Parathyroid adenoma (tissue), 2 donors: ENCODE measurements at regions not wholly inside any gene's neighbourhood (a gene's known extent, or its start where the extent isn't known, plus 50 kb on each side); places are given as distances from the start of the nearest gene placed in this dataset.
A peak's percentile ranks its signal among the peaks of the same experiment; 100 is the strongest.

Source experiments
- H2AFZ ChIP-seq: fragments of 300-600 bp; sonication (generic); one replicate; pipeline ENCODE4 v1.7.0; 2017; ENCODE audit warnings: antibody characterized with exemption, mild to moderate bottlenecking
- H3K27ac ChIP-seq: fragments of 300-600 bp; sonication (generic); one replicate; pipeline ENCODE4 v1.7.0; 2017
- H3K27me3 ChIP-seq: fragments of 300-600 bp; sonication (generic); one replicate; pipeline ENCODE4 v1.7.0; 2017; ENCODE audit warnings: low read length; ENCODE audit not compliant: control insufficient read depth, insufficient read depth
- H3K36me3 ChIP-seq: fragments of 300-600 bp; sonication (generic); one replicate; pipeline ENCODE4 v1.7.0; 2017; ENCODE audit warnings: low read length; ENCODE audit not compliant: control insufficient read depth, insufficient read depth
- H3K4me1 ChIP-seq: fragments of 300-600 bp; sonication (generic); one replicate; pipeline ENCODE4 v1.7.0; 2017; ENCODE audit warnings: control low read depth
- H3K4me2 ChIP-seq: fragments of 300-600 bp; sonication (generic); one replicate; pipeline ENCODE4 v1.7.0; 2017; ENCODE audit warnings: low read length
- H3K4me3 ChIP-seq: fragments of 300-600 bp; sonication (generic); one replicate; pipeline ENCODE4 v1.7.0; 2017; ENCODE audit warnings: low read depth, low read length
- H3K79me2 ChIP-seq: fragments of 300-600 bp; sonication (generic); one replicate; pipeline ENCODE4 v1.7.0; 2017; ENCODE audit warnings: control low read depth
- H3K9ac ChIP-seq: fragments of 300-600 bp; sonication (generic); one replicate; pipeline ENCODE4 v1.7.0; 2017; ENCODE audit warnings: mild to moderate bottlenecking
- H3K9me3 ChIP-seq: fragments of 300-600 bp; sonication (generic); one replicate; pipeline ENCODE4 v1.7.0; 2017; ENCODE audit warnings: low read length; ENCODE audit not compliant: control insufficient read depth
- CTCF ChIP-seq: fragments of 300-600 bp; sonication (generic); IDR thresholded peaks from one replicate; pipeline ENCODE4 v1.7.0; 2017; ENCODE audit warnings: antibody characterized with exemption, mild to moderate bottlenecking
- donor health status: primary hyperparathyroidism.

GRCh38 chr10:78313048-78313381 is 279.4 kb downstream of the RPS24 start:
- TF ChIP-seq CTCF, result no peak
- Histone ChIP-seq H3K9ac (no peak overlapping the region), H3K4me3 (no peak overlapping the region), H3K9me3 (no peaks in the 10 kb centered on the region), H2AFZ (no peak overlapping the region), H3K79me2 (no peaks in the 10 kb centered on the region), H3K27me3 (no peaks in the 10 kb centered on the region), H3K4me1 (peaks cover 8% of the 10 kb centered on the region), H3K36me3 (no peaks in the 10 kb centered on the region), H3K27ac (peak overlapping the region; percentile 33), H3K4me2 (no peak overlapping the region)

GRCh38 chr10:78313636-78314035 is 280.0 kb downstream of the RPS24 start:
- no peak overlapping the region for H3K4me3 ChIP-seq
- H3K9me3 ChIP-seq, result no peaks in the 10 kb centered on the region
- no peak overlapping the region for H3K4me2 ChIP-seq
- H3K9ac ChIP-seq, result no peak overlapping the region
- no peak for TF ChIP-seq CTCF
- H3K27ac ChIP-seq, result peak overlapping the region; percentile 33
- no peaks in the 10 kb centered on the region for H3K36me3 ChIP-seq
- peaks cover 8% of the 10 kb centered on the region for H3K4me1 ChIP-seq
- no peaks in the 10 kb centered on the region for H3K79me2 ChIP-seq
- H3K27me3 ChIP-seq, result no peaks in the 10 kb centered on the region
- H2AFZ ChIP-seq, result no peak overlapping the region

GRCh38 chr10:78314651-78315050 is 281.0 kb downstream of the RPS24 start:
- Histone ChIP-seq H3K4me1 (peaks cover 8% of the 10 kb centered on the region), H3K4me2 (no peak overlapping the region), H3K9ac (no peak overlapping the region), H3K36me3 (no peaks in the 10 kb centered on the region), H3K79me2 (no peaks in the 10 kb centered on the region), H2AFZ (no peak overlapping the region), H3K27me3 (no peaks in the 10 kb centered on the region), H3K9me3 (no peaks in the 10 kb centered on the region), H3K4me3 (no peak overlapping the region), H3K27ac (no peak overlapping the region)
- TF ChIP-seq CTCF, result no peak

- Histone ChIP-seq H3K79me2 (no peaks in the 10 kb centered on the region), H3K27ac (no peak overlapping the region), H3K9me3 (no peaks in the 10 kb centered on the region), H3K27me3 (no peaks in the 10 kb centered on the region), H3K36me3 (no peaks in the 10 kb centered on the region), H2AFZ (peak overlapping the region; percentile 38), H3K4me2 (no peak overlapping the region), H3K4me3 (no peak overlapping the region), H3K4me1 (peaks cover 8% of the 10 kb centered on the region), H3K9ac (no peak overlapping the region)
- no peak for TF ChIP-seq CTCF
Measured at GRCh38 chr10:78316451-78316931, 282.8 kb downstream of the RPS24 start.

- no peak overlapping the region for H3K27ac ChIP-seq
Measured at GRCh38 chr10:78318305-78318704, 284.6 kb downstream of the RPS24 start.

More at GRCh38 chr10:78318305-78318704, 284.6 kb downstream of the RPS24 start:
- H3K79me2 ChIP-seq, result no peaks in the 10 kb centered on the region
- no peaks in the 10 kb centered on the region for H3K27me3 ChIP-seq
- H2AFZ ChIP-seq, result no peak overlapping the region
- no peak overlapping the region for H3K9ac ChIP-seq
- H3K4me1 ChIP-seq, result peaks cover 8% of the 10 kb centered on the region
- H3K4me3 ChIP-seq, result no peak overlapping the region
- no peaks in the 10 kb centered on the region for H3K36me3 ChIP-seq
- no peak overlapping the region for H3K4me2 ChIP-seq
- no peaks in the 10 kb centered on the region for H3K9me3 ChIP-seq
- no peak for TF ChIP-seq CTCF
